HepG2 (cell line): ENCODE measurements at regions not wholly inside any gene's neighbourhood (a gene's known extent, or its start where the extent isn't known, plus 50 kb on each side); places are given as distances from the start of the nearest gene placed in this dataset.

Source experiments
- AKAP8 ChIP-seq: sonication (generic); formaldehyde crosslinking; IDR thresholded peaks from 2 replicates; pipeline ENCODE4 v1.5.1; 2020; ENCODE audit warnings: mild to moderate bottlenecking, missing genetic modification reagents
- GLMP ChIP-seq: sonication (generic); formaldehyde crosslinking; IDR thresholded peaks from 2 replicates; pipeline ENCODE4 v1.9.0; 2021; ENCODE audit warnings: missing genetic modification reagents, mild to moderate bottlenecking, borderline replicate concordance
- HDAC6 ChIP-seq: fragments of 200-600 bp; sonication (generic); IDR thresholded peaks from 2 replicates; pipeline ENCODE4 v1.7.0; 2017; ENCODE audit warnings: mild to moderate bottlenecking, antibody characterized with exemption, low read length, low read depth
- HINFP ChIP-seq: sonication (generic); formaldehyde crosslinking; IDR thresholded peaks from 2 replicates; pipeline ENCODE4 v1.4.0; 2020; ENCODE audit warnings: low read depth, mild to moderate bottlenecking, missing genetic modification reagents
- KDM3A ChIP-seq: IDR thresholded peaks from 2 replicates; pipeline ENCODE4 v1.6.1; 2018; ENCODE audit warnings: low read depth, missing compliant biosample characterization
- KMT2B ChIP-seq: IDR thresholded peaks from 2 replicates; pipeline ENCODE4 v1.6.1; 2016; ENCODE audit warnings: missing genetic modification reagents, missing compliant biosample characterization
- PPARG ChIP-seq: conservative IDR thresholded peaks from 2 replicates; pipeline ENCODE4 v1.6.1; 2016; ENCODE audit warnings: missing biosample characterization, missing genetic modification reagents
- SALL1 ChIP-seq: sonication (generic); formaldehyde crosslinking; IDR thresholded peaks from 2 replicates; pipeline ENCODE4 v1.8.0; 2022; ENCODE audit warnings: mild to moderate bottlenecking, missing genetic modification reagents
- SAP130 ChIP-seq: IDR thresholded peaks from 2 replicates; pipeline ENCODE4 v1.6.1; 2016; ENCODE audit warnings: low read depth
- TIGD3 ChIP-seq: sonication (generic); formaldehyde crosslinking; IDR thresholded peaks from 2 replicates; pipeline ENCODE4 v1.5.1; 2020; ENCODE audit warnings: mild to moderate bottlenecking, missing genetic modification reagents, borderline replicate concordance
- ZFP82 ChIP-seq: sonication (generic); formaldehyde crosslinking; IDR thresholded peaks from 2 replicates; pipeline ENCODE4 v1.5.1; 2020; ENCODE audit warnings: mild to moderate bottlenecking, missing genetic modification reagents, borderline replicate concordance
- ZNF142 ChIP-seq: sonication (generic); formaldehyde crosslinking; IDR thresholded peaks from 2 replicates; pipeline ENCODE4 v1.4.0; 2020; ENCODE audit warnings: missing genetic modification reagents
- ZNF550 ChIP-seq: sonication (generic); formaldehyde crosslinking; IDR thresholded peaks from 2 replicates; pipeline ENCODE4 v1.4.0; 2020; ENCODE audit warnings: mild to moderate bottlenecking, missing genetic modification reagents, borderline replicate concordance
- ZNF558 ChIP-seq: sonication (generic); formaldehyde crosslinking; IDR thresholded peaks from 2 replicates; pipeline ENCODE4 v1.9.0; 2022; ENCODE audit warnings: mild to moderate bottlenecking, missing genetic modification reagents, borderline replicate concordance
- TF ChIP-seq, protein P1 (sequence below): IDR thresholded peaks from 2 replicates; pipeline ENCODE4 v1.6.1; 2012; ENCODE audit warnings: inconsistent platforms
- TF ChIP-seq, protein P2 (sequence below): sonication (generic); formaldehyde crosslinking; IDR thresholded peaks from 2 replicates; pipeline ENCODE4 v1.5.1; 2020; ENCODE audit warnings: missing genetic modification reagents, mild to moderate bottlenecking, borderline replicate concordance
- TF ChIP-seq, protein P3 (sequence below): sonication (generic); formaldehyde crosslinking; IDR thresholded peaks from 2 replicates; pipeline ENCODE4 v1.4.0; 2020; ENCODE audit warnings: mild to moderate bottlenecking, low read depth, missing genetic modification reagents

GRCh38 chr5:29758986-29759421 lies 1434.5 kb upstream of the CDH6 start (continued):
- no peak for TF ChIP-seq ZNF142 (CRISPR knock-in tag)
- TF ChIP-seq, protein P1, sequence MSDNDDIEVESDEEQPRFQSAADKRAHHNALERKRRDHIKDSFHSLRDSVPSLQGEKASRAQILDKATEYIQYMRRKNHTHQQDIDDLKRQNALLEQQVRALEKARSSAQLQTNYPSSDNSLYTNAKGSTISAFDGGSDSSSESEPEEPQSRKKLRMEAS: peak; percentile 51; the same call in 1 of the 2 replicates
- TF ChIP-seq ZNF558 (CRISPR knock-in tag): no peak
- peak; percentile 71; the same call in 1 of the 2 replicates for TF ChIP-seq KDM3A (CRISPR knock-in tag)
- no peak for TF ChIP-seq ZNF550 (CRISPR knock-in tag)
- TF ChIP-seq GLMP (CRISPR knock-in tag): no peak
- TF ChIP-seq, protein P2, sequence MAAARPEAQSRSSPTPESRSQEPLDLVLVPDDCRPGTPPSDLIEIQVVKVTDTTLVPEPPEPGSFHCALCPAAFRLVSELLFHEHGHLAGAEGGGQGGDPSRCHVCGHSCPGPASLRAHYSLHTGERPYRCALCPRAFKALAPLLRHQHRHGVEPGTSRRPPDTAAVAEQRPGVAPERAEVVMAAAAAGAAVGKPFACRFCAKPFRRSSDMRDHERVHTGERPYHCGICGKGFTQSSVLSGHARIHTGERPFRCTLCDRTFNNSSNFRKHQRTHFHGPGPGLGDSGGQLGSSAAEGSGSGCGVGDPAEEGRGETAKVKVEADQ (CRISPR knock-in tag): no peak
- TF ChIP-seq, protein P3, sequence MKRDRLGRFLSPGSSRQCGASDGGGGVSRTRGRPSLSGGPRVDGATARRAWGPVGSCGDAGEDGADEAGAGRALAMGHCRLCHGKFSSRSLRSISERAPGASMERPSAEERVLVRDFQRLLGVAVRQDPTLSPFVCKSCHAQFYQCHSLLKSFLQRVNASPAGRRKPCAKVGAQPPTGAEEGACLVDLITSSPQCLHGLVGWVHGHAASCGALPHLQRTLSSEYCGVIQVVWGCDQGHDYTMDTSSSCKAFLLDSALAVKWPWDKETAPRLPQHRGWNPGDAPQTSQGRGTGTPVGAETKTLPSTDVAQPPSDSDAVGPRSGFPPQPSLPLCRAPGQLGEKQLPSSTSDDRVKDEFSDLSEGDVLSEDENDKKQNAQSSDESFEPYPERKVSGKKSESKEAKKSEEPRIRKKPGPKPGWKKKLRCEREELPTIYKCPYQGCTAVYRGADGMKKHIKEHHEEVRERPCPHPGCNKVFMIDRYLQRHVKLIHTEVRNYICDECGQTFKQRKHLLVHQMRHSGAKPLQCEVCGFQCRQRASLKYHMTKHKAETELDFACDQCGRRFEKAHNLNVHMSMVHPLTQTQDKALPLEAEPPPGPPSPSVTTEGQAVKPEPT (CRISPR knock-in tag): no peak
- TF ChIP-seq AKAP8 (CRISPR knock-in tag): no peak
- no peak for TF ChIP-seq HINFP (CRISPR knock-in tag)
- peak; percentile 53 for TF ChIP-seq SAP130 (CRISPR knock-in tag)
- peak; percentile 41; the same call in 1 of the 2 replicates for TF ChIP-seq PPARG
- no peak for TF ChIP-seq ZFP82 (CRISPR knock-in tag)
- TF ChIP-seq KMT2B (CRISPR knock-in tag): 0 out of 2 replicates have a peak, but pooled peaks have one; percentile 24
- TF ChIP-seq SALL1 (CRISPR knock-in tag): peak; percentile 88
- TF ChIP-seq TIGD3: no peak
- TF ChIP-seq HDAC6: no peak
